ENCODE measurements at regions not wholly inside any gene's neighbourhood (a gene's known extent, or its start where the extent isn't known, plus 50 kb on each side); places are given as distances from the start of the nearest gene placed in this dataset.

GRCh38 chrX:94114362-94114761 lies 440.4 kb downstream of the FAM133A start:
- no peak for DNase-seq
- H3K4me3 ChIP-seq = no peak overlapping the region
- H3K27ac ChIP-seq (replicated peaks) = no peak overlapping the region
- no peaks in the 10 kb centered on the region for H3K9me3 ChIP-seq (replicated peaks)
- no peaks in the 10 kb centered on the region for H3K27me3 ChIP-seq (ENCODE audit: low read depth)
- no peaks in the 10 kb centered on the region for H3K4me1 ChIP-seq
- TF ChIP-seq CTCF (IDR thresholded peaks at IDR 0.05; ENCODE audit: borderline replicate concordance) = no peak
- intact Hi-C loops (cut with micrococcal nuclease) = no loop called here
- H3K36me3 ChIP-seq = no peaks in the 10 kb centered on the region

GRCh38 chrX:94121799-94122198 lies 447.8 kb downstream of the FAM133A start:
- Histone ChIP-seq H3K9me3 (replicated peaks) (no peaks in the 10 kb centered on the region), H3K36me3 (no peaks in the 10 kb centered on the region), H3K4me1 (no peaks in the 10 kb centered on the region), H3K27me3 (ENCODE audit: low read depth) (no peaks in the 10 kb centered on the region), H3K4me3 (no peak overlapping the region), H3K27ac (replicated peaks) (no peak overlapping the region)
- intact Hi-C loops (cut with micrococcal nuclease) = no loop called here
- no peak for DNase-seq
- TF ChIP-seq CTCF (IDR thresholded peaks at IDR 0.05; ENCODE audit: borderline replicate concordance) = no peak

- H3K27me3 ChIP-seq (ENCODE audit: low read depth) = no peaks in the 10 kb centered on the region
- intact Hi-C loops (cut with micrococcal nuclease) = no loop called here
- no peak for DNase-seq
- H3K36me3 ChIP-seq = no peaks in the 10 kb centered on the region
- TF ChIP-seq CTCF (IDR thresholded peaks at IDR 0.05; ENCODE audit: borderline replicate concordance) = no peak
- H3K9me3 ChIP-seq (replicated peaks) = no peaks in the 10 kb centered on the region
- no peak overlapping the region for H3K27ac ChIP-seq (replicated peaks)
- H3K4me1 ChIP-seq = no peaks in the 10 kb centered on the region
- no peak overlapping the region for H3K4me3 ChIP-seq
Measured at GRCh38 chrX:94123062-94123461, 449.1 kb downstream of the FAM133A start.

GRCh38 chrX:94162971-94163370 lies 489.0 kb downstream of the FAM133A start:
- no peaks in the 10 kb centered on the region for H3K36me3 ChIP-seq
- intact Hi-C loops (cut with micrococcal nuclease) = no loop called here

GRCh38 chrX:94178145-94178788 lies 504.3 kb downstream of the FAM133A start:
- peaks cover 1% of the 10 kb centered on the region for H3K9me3 ChIP-seq (replicated peaks)
- no peak for TF ChIP-seq CTCF (IDR thresholded peaks at IDR 0.05; ENCODE audit: borderline replicate concordance)
- no peak overlapping the region for H3K27ac ChIP-seq (replicated peaks)
- H3K4me1 ChIP-seq = no peaks in the 10 kb centered on the region
- intact Hi-C loops (cut with micrococcal nuclease) = no loop called here
- H3K36me3 ChIP-seq = no peaks in the 10 kb centered on the region
- DNase-seq = no peak
- no peak overlapping the region for H3K4me3 ChIP-seq
- H3K27me3 ChIP-seq (ENCODE audit: low read depth) = no peaks in the 10 kb centered on the region

More at GRCh38 chrX:94162971-94163370, 489.0 kb downstream of the FAM133A start:
- no peak for DNase-seq
- TF ChIP-seq CTCF (IDR thresholded peaks at IDR 0.05; ENCODE audit: borderline replicate concordance) = no peak
- no peaks in the 10 kb centered on the region for H3K27me3 ChIP-seq (ENCODE audit: low read depth)
- no peak overlapping the region for H3K4me3 ChIP-seq
- no peaks in the 10 kb centered on the region for H3K4me1 ChIP-seq
- H3K27ac ChIP-seq (replicated peaks) = no peak overlapping the region
- H3K9me3 ChIP-seq (replicated peaks) = no peaks in the 10 kb centered on the region

All from left ventricle myocardium inferior (tissue), 1 donor.